Esophagus muscularis mucosa (tissue), 4 donors: ENCODE measurements at regions not wholly inside any gene's neighbourhood (a gene's known extent, or its start where the extent isn't known, plus 50 kb on each side); places are given as distances from the start of the nearest gene placed in this dataset.

Experiments
- DNase-seq: peaks from one replicate; pipeline ENCODE4 v3.0.0-alpha.2; 2017; ENCODE audit errors: extremely low spot score
- H3K27ac ChIP-seq, 4 donors: fragments of 200-600 bp; sonication (generic); replicated peaks in 1 of 4; 1 replicate in 3 of 4; 2 replicates in 1 of 4; pipeline ENCODE4 v1.5.1; 2016 to 2019; ENCODE audit warnings: mild to moderate bottlenecking in 1 of 4
- H3K27me3 ChIP-seq, 4 donors: fragments of 200-600 bp; sonication (generic); one replicate each; pipeline versions ENCODE4 v1.5.1 to v1.6.0; 2016 to 2019
- H3K36me3 ChIP-seq, 4 donors: fragments of 200-600 bp; sonication (generic); one replicate each; pipeline ENCODE4 v1.5.1; 2016 to 2019
- H3K4me1 ChIP-seq, 4 donors: fragments of 200-600 bp; sonication (generic); one replicate each; pipeline ENCODE4 v1.5.1; 2016 to 2019
- H3K4me3 ChIP-seq, 4 donors: fragments of 200-600 bp; sonication (generic); 1 replicate in 2 of 4; 2 replicates in 2 of 4; pipeline ENCODE4 v1.5.1; 2016 to 2019; ENCODE audit warnings: mild to moderate bottlenecking in 4 of 4, moderate library complexity in 1 of 4
- H3K9me3 ChIP-seq, 4 donors: fragments of 200-600 bp; sonication (generic); 1 replicate in 3 of 4; 2 replicates in 1 of 4; pipeline ENCODE4 v1.5.1; 2016 to 2019
- EP300 ChIP-seq: sonication (generic); formaldehyde crosslinking; IDR thresholded peaks from one replicate; pipeline ENCODE4 v1.6.1; 2017; ENCODE audit warnings: antibody characterized with exemption
- POLR2A ChIP-seq: fragments of 450-650 bp; IDR thresholded peaks from one replicate; pipeline ENCODE4 v1.6.1; 2017; ENCODE audit warnings: antibody characterized with exemption, moderate library complexity, mild to moderate bottlenecking, low read depth
- POLR2AphosphoS5 ChIP-seq, 2 donors: sonication (generic); formaldehyde crosslinking; IDR thresholded peaks; one replicate each; pipeline ENCODE4 v1.6.1; 2017; ENCODE audit warnings: antibody characterized with exemption in 2 of 2
- WGBS: methylation state at CpG from one replicate; pipeline ENCODE4 v1.1.5; 2018; 5-methylcytosine and 5-hydroxymethylcytosine counted together
- intact Hi-C: fragments of 100-400 bp; cut with DNase I; formaldehyde crosslinking; loops from one replicate; pipeline ENCODE4 v1.15.1; 2023
- TF ChIP-seq, protein P1 (sequence below), 3 experiments: fragments of 200-600 bp in 2 of 3; fragments of 450-650 bp in 1 of 3; sonication (generic) in 2 of 3; IDR thresholded peaks; one replicate each; pipeline ENCODE4 v1.5.1; 2017 to 2019; ENCODE audit warnings: antibody characterized with exemption in 3 of 3, mild to moderate bottlenecking in 2 of 3, moderate library complexity in 1 of 3

GRCh38 chr2:215611609-215612386 is 175.9 kb upstream of the FN1 start:
- TF ChIP-seq POLR2A = no peak
- Histone ChIP-seq H3K4me1 (peaks cover 0 to 5% (median 0%) of the 10 kb centered on the region in 4 donors), H3K4me3 (no peak overlapping the region), H3K27me3 (no peaks in the 10 kb centered on the region), H3K36me3 (no peaks in the 10 kb centered on the region), H3K9me3 (no peaks in the 10 kb centered on the region), H3K27ac (no peak overlapping the region)
- 75% methylated on average over 7 of the region's 7 CpGs for WGBS
- intact Hi-C loops = loop anchor here (10.0 kb wide), 1 partner anchor 303 kb away; no protein-coding TSS in a partner anchor
- DNase-seq = no peak

DNA sequence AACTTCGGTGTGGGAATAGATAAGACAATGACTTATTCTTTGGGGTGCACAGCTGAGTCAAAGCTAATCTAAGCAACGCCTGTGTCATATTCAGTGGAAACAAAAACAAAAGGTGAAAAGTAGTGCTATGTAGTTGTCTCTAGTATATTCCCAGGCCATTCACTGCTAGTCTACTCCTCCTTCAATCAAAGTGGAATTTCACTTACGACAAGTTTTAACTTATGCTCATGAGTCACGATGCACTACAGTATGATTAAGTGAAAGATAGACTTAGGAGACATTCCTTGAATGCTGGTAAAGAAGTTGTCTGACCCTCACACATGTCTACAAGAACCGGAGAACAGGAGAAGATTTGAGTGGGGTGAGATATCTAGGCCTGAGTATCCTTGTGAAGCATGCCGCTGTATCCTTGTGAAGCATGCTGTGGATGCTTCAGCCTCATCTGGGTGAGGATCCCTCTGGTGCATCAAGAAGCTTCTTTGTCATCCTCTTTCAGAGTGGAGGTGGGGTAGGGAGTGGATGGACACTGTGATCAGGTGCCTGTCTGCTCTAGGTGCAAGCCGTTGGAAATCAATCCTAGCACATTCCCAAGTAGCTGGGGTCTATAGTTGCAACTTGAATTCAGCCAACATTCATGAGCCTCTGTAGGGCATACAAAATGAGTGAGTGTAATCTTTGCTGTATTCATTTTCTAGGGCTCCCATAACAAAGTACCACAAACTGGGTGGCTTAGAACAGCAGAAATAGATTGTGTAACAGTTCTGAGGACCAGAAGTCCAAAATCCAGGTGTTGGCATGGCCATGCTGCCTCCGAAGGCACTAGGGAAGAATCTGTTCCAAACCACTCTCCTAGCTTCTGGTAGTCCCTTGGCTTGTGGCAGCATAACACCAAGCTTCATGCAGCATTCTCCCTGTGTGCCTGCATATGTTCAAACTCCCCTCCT is 173.5 kb upstream of the FN1 start:
- 94% methylated on average over 7 of the region's 8 CpGs for WGBS

GRCh38 chr2:215607766-215608165 is 171.9 kb upstream of the FN1 start:
- Histone ChIP-seq H3K9me3 (no peaks in the 10 kb centered on the region), H3K4me1 (peaks cover 0 to 10% (median 0%) of the 10 kb centered on the region in 4 donors), H3K36me3 (no peaks in the 10 kb centered on the region), H3K27ac (no peak overlapping the region), H3K4me3 (no peak overlapping the region), H3K27me3 (no peaks in the 10 kb centered on the region)
- no peak for DNase-seq
- TF ChIP-seq, protein P1, sequence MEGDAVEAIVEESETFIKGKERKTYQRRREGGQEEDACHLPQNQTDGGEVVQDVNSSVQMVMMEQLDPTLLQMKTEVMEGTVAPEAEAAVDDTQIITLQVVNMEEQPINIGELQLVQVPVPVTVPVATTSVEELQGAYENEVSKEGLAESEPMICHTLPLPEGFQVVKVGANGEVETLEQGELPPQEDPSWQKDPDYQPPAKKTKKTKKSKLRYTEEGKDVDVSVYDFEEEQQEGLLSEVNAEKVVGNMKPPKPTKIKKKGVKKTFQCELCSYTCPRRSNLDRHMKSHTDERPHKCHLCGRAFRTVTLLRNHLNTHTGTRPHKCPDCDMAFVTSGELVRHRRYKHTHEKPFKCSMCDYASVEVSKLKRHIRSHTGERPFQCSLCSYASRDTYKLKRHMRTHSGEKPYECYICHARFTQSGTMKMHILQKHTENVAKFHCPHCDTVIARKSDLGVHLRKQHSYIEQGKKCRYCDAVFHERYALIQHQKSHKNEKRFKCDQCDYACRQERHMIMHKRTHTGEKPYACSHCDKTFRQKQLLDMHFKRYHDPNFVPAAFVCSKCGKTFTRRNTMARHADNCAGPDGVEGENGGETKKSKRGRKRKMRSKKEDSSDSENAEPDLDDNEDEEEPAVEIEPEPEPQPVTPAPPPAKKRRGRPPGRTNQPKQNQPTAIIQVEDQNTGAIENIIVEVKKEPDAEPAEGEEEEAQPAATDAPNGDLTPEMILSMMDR (IDR thresholded peaks at IDR 0.05) = no peak
- TF ChIP-seq POLR2AphosphoS5 (IDR thresholded peaks at IDR 0.05) = no peak
- TF ChIP-seq EP300 = no peak
- no peak for TF ChIP-seq POLR2A
- intact Hi-C loops = no loop called here
- 100% methylated on average over 1 of the region's 1 CpG for WGBS

More for the DNA sequence above, 173.5 kb upstream of the FN1 start:
- no peaks in the 10 kb centered on the region for H3K9me3 ChIP-seq
- no peaks in the 10 kb centered on the region for H3K36me3 ChIP-seq
- peaks cover 0 to 10% (median 0%) of the 10 kb centered on the region in 4 donors for H3K4me1 ChIP-seq
- H3K27me3 ChIP-seq = no peaks in the 10 kb centered on the region
- intact Hi-C loops = loop anchor here (10.0 kb wide), 1 partner anchor 305 kb away; no protein-coding TSS in a partner anchor
- no peak overlapping the region for H3K4me3 ChIP-seq
- no peak for DNase-seq
- H3K27ac ChIP-seq = no peak overlapping the region
- TF ChIP-seq POLR2A (no peak), POLR2AphosphoS5 (IDR thresholded peaks at IDR 0.05) (no peak), EP300 (no peak)
- TF ChIP-seq, protein P1 (IDR thresholded peaks at IDR 0.05) = no peak

DNA sequence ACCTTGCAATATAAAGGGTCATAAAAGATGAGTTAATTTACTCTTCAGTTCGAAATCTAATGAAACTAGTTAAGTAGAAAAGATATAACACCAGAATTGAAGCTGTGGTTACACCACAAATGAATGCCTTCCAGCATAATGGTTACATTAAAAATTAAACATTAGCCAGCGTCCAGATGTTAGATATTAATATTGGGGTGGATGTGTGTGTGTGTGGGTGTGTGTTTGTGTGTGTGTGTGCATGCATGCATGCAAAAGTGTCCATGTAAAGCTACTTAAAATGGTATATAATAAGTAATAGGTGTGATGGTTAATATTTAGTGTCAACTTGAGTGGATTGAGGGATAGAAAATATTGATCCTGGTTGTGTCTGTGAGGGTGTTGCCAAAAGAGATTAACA is 170.4 kb upstream of the FN1 start:
- no peaks in the 10 kb centered on the region for H3K27me3 ChIP-seq
- TF ChIP-seq, protein P1 (IDR thresholded peaks at IDR 0.05) = no peak
- TF ChIP-seq EP300 (no peak), POLR2A (no peak), POLR2AphosphoS5 (IDR thresholded peaks at IDR 0.05) (no peak)
- no peak for DNase-seq
- H3K4me3 ChIP-seq = no peak overlapping the region
- intact Hi-C loops = no loop called here
- no peak overlapping the region for H3K27ac ChIP-seq
- WGBS = 79% methylated on average over 2 of the region's 2 CpGs
- H3K9me3 ChIP-seq = no peaks in the 10 kb centered on the region
- no peaks in the 10 kb centered on the region for H3K36me3 ChIP-seq
- peaks cover 0 to 10% (median 5%) of the 10 kb centered on the region in 4 donors for H3K4me1 ChIP-seq

DNA sequence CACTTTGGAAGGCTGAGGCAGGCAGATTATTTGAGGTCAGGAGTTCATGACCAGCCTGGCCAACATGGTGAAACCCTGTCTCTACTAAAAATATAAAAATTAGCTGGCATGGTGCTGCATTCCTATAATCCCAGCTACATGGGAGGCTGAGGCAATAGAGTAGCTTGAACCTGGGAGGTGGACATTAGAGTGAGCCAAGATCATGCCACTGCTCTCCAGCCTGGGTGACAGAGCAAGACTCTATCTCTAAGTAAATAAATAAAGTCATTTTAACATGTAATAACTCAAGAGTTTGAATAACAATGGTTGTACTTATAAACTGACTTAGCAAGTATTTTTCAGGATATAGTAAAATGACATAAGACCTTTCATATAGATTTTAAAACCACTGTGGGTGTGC is 169.3 kb upstream of the FN1 start:
- Histone ChIP-seq H3K4me3 (no peak overlapping the region), H3K9me3 (no peaks in the 10 kb centered on the region), H3K36me3 (no peaks in the 10 kb centered on the region), H3K4me1 (peaks cover 0 to 10% (median 5%) of the 10 kb centered on the region in 4 donors), H3K27me3 (no peaks in the 10 kb centered on the region), H3K27ac (no peak overlapping the region)
- DNase-seq = no peak
- intact Hi-C loops = no loop called here
- TF ChIP-seq EP300 (no peak), POLR2A (no peak), POLR2AphosphoS5 (IDR thresholded peaks at IDR 0.05) (no peak)
- TF ChIP-seq, protein P1 (IDR thresholded peaks at IDR 0.05) = no peak
